ENCODE measurements at regions not wholly inside any gene's neighbourhood (a gene's known extent, or its start where the extent isn't known, plus 50 kb on each side); places are given as distances from the start of the nearest gene placed in this dataset.

DNA sequence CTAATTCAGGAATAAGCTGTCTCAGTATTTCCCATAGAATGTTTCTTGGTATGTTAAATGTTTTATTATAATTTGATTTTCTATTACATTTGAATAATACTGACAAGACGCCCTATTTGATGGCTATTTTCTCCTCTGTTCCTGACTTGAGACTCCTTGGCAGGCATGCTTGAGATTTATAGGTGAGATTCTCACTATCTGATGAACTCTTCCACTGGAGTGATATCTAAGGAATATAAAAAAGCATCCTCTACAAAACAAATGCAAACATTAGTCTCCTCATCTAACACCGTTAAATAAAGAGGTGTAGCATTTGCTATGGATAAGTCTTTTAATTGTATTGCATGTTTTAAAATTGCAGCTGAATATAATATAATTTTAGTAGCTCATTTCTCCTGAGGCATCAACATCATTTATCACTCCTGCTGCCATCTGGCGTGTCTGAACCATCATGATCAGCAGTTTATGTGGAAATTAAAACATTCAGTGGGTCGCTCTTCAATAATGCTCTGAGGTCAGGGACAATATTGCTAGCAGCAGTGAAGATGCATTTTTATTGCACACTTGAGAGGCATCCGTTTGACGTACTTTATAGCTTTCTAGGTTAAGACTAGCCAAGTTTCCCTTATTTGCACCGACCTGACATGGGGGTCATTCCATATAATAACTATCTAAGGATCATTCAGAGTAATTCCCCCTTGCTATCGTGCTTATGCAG lies 210.4 kb upstream of the GALNTL6 start:
- H3K27me3 Mint-ChIP-seq (ENCODE audit: unreplicated experiment): no peaks in the 10 kb centered on the region
- no peaks in the 10 kb centered on the region for H3K4me1 Mint-ChIP-seq (ENCODE audit: unreplicated experiment)
- H3K4me3 Mint-ChIP-seq (ENCODE audit: unreplicated experiment): no peak overlapping the region
- TF ChIP-seq, protein P1, sequence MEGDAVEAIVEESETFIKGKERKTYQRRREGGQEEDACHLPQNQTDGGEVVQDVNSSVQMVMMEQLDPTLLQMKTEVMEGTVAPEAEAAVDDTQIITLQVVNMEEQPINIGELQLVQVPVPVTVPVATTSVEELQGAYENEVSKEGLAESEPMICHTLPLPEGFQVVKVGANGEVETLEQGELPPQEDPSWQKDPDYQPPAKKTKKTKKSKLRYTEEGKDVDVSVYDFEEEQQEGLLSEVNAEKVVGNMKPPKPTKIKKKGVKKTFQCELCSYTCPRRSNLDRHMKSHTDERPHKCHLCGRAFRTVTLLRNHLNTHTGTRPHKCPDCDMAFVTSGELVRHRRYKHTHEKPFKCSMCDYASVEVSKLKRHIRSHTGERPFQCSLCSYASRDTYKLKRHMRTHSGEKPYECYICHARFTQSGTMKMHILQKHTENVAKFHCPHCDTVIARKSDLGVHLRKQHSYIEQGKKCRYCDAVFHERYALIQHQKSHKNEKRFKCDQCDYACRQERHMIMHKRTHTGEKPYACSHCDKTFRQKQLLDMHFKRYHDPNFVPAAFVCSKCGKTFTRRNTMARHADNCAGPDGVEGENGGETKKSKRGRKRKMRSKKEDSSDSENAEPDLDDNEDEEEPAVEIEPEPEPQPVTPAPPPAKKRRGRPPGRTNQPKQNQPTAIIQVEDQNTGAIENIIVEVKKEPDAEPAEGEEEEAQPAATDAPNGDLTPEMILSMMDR (IDR thresholded peaks at IDR 0.05): no peak
- peaks cover 4% of the 10 kb centered on the region for H3K9me3 Mint-ChIP-seq (ENCODE audit: unreplicated experiment)
- DNase-seq (ENCODE audit: extremely low spot score, unreplicated experiment): no peak
- no peaks in the 10 kb centered on the region for H3K36me3 Mint-ChIP-seq (ENCODE audit: unreplicated experiment)
- H3K27ac Mint-ChIP-seq (ENCODE audit: unreplicated experiment): no peak overlapping the region

DNA sequence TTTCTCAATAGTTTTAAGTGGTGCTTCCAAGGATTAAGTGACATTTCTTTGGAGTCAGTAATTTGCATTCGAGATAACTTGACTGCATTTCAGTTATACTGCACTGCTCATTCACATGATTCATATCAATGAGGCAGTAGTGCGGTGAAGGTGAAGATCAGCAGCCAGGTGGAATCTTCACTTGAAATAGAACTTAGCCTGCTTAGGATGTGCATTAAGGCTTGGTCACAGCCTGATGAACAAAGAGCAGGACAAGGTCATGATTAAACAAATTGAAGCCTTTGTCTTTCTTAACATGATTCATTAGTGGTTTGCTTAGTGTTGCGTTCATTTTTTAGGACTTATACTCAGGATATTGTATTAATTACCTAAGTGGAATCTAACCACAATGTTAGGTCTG lies 212.1 kb upstream of the GALNTL6 start:
- Mint-ChIP-seq H3K27ac (ENCODE audit: unreplicated experiment) (no peak overlapping the region), H3K4me1 (ENCODE audit: unreplicated experiment) (no peaks in the 10 kb centered on the region), H3K36me3 (ENCODE audit: unreplicated experiment) (no peaks in the 10 kb centered on the region), H3K4me3 (ENCODE audit: unreplicated experiment) (no peak overlapping the region), H3K9me3 (ENCODE audit: unreplicated experiment) (no peaks in the 10 kb centered on the region), H3K27me3 (ENCODE audit: unreplicated experiment) (no peaks in the 10 kb centered on the region)
- no peak for DNase-seq (ENCODE audit: extremely low spot score, unreplicated experiment)
- TF ChIP-seq, protein P1 (IDR thresholded peaks at IDR 0.05): no peak

DNA sequence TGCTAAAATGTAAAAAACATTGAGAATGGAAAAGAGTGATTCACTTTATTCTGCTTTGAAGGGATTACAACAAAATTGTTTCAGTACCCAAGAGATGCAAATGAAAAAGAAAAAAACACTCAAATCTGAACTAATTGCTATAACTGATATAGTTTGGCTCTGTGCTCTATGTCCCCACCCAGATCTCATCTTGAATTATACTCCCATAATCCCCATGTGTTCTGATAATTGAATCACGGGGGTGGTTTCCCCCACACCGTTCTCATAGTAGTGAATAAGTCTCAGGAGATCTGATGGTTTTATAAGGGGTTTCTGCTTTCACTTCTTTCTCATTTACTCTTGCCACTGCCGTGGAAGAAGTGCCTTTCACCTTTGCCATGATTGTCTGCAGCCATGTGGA lies 213.6 kb upstream of the GALNTL6 start:
- H3K9me3 Mint-ChIP-seq (ENCODE audit: unreplicated experiment): no peaks in the 10 kb centered on the region
- no peaks in the 10 kb centered on the region for H3K36me3 Mint-ChIP-seq (ENCODE audit: unreplicated experiment)
- H3K4me1 Mint-ChIP-seq (ENCODE audit: unreplicated experiment): no peaks in the 10 kb centered on the region
- no peak overlapping the region for H3K4me3 Mint-ChIP-seq (ENCODE audit: unreplicated experiment)
- no peak for DNase-seq (ENCODE audit: extremely low spot score, unreplicated experiment)
- no peaks in the 10 kb centered on the region for H3K27me3 Mint-ChIP-seq (ENCODE audit: unreplicated experiment)
- TF ChIP-seq, protein P1 (IDR thresholded peaks at IDR 0.05): no peak
- H3K27ac Mint-ChIP-seq (ENCODE audit: unreplicated experiment): no peak overlapping the region

DNA sequence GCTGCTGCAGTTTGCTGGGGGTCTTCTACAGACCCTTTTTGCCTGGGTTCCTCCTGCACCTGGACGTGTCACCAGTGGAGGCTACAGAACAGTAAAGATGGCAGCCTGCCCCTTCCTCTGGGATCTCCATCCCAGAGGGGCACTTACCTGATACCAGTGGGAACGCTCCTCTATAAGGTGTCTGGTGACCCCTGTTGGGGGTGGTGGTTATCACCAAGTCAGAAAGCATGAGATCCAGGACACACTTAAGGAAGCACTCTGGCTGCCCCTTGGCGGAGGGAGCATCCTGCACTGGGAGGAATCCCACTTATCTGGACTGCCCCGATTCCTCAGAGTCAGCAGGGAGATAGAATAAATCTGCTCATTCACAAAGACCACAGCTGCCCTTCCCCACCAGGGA lies 218.9 kb upstream of the GALNTL6 start:
- Mint-ChIP-seq H3K27me3 (ENCODE audit: unreplicated experiment) (peaks cover 2% of the 10 kb centered on the region), H3K27ac (ENCODE audit: unreplicated experiment) (no peak overlapping the region), H3K36me3 (ENCODE audit: unreplicated experiment) (no peaks in the 10 kb centered on the region), H3K9me3 (ENCODE audit: unreplicated experiment) (no peaks in the 10 kb centered on the region), H3K4me3 (ENCODE audit: unreplicated experiment) (no peak overlapping the region), H3K4me1 (ENCODE audit: unreplicated experiment) (no peaks in the 10 kb centered on the region)
- DNase-seq (ENCODE audit: extremely low spot score, unreplicated experiment): no peak
- TF ChIP-seq, protein P1 (IDR thresholded peaks at IDR 0.05): no peak

DNA sequence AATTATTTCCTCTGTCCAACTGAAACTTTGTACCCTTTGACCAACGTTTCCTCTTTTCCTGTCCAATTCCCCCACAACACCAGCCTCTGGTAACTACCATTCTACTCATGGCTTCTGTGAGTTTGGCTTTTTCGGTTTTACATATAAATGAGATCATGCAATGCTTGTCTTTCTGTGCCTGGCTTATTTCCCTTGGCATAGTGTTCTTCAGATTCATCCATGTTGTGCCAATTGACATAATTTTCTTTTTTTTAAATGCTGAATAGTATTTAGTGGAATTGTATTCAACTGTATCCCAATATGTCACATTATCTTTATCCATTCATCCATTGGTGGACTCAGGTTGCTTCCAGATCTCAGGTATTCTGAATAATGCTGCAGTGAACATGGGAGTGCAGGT lies 222.5 kb upstream of the GALNTL6 start:
- H3K9me3 Mint-ChIP-seq (ENCODE audit: unreplicated experiment): no peaks in the 10 kb centered on the region
- no peak overlapping the region for H3K27ac Mint-ChIP-seq (ENCODE audit: unreplicated experiment)
- H3K4me1 Mint-ChIP-seq (ENCODE audit: unreplicated experiment): no peaks in the 10 kb centered on the region
- H3K27me3 Mint-ChIP-seq (ENCODE audit: unreplicated experiment): peaks cover 2% of the 10 kb centered on the region
- H3K36me3 Mint-ChIP-seq (ENCODE audit: unreplicated experiment): no peaks in the 10 kb centered on the region
- H3K4me3 Mint-ChIP-seq (ENCODE audit: unreplicated experiment): no peak overlapping the region
- no peak for DNase-seq (ENCODE audit: extremely low spot score, unreplicated experiment)
- TF ChIP-seq, protein P1 (IDR thresholded peaks at IDR 0.05): no peak
